Hepatocyte (in vitro differentiated cells): ENCODE measurements at regions not wholly inside any gene's neighbourhood (a gene's known extent, or its start where the extent isn't known, plus 50 kb on each side); places are given as distances from the start of the nearest gene placed in this dataset.

Experiments used
- DNase-seq: peaks from one replicate; pipeline ENCODE4 v3.0.0-alpha.2; 2016; ENCODE audit warnings: low spot score
- H2AFZ ChIP-seq: fragments of 200-600 bp; sonication (generic); 2 replicates; pipeline ENCODE4 v1.6.0; 2016; ENCODE audit warnings: antibody characterized with exemption, mild to moderate bottlenecking
- H3K27ac ChIP-seq: fragments of 200-600 bp; sonication (generic); 2 replicates; pipeline ENCODE4 v1.5.1; 2016; ENCODE audit warnings: mild to moderate bottlenecking
- H3K27me3 ChIP-seq: fragments of 200-600 bp; sonication (generic); 2 replicates; pipeline ENCODE4 v1.6.1; 2016
- H3K36me3 ChIP-seq: fragments of 200-600 bp; sonication (generic); replicated peaks from 2 replicates; pipeline ENCODE4 v1.5.1; 2016; ENCODE audit warnings: low read depth; ENCODE audit not compliant: insufficient read depth
- H3K4me1 ChIP-seq: fragments of 200-600 bp; sonication (generic); 2 replicates; pipeline ENCODE4 v1.5.1; 2016; ENCODE audit warnings: mild to moderate bottlenecking, moderate library complexity; ENCODE audit not compliant: insufficient read depth
- H3K4me2 ChIP-seq: fragments of 200-600 bp; sonication (generic); 2 replicates; pipeline ENCODE4 v1.6.0; 2016
- H3K4me3 ChIP-seq: fragments of 200-600 bp; sonication (generic); 2 replicates; pipeline ENCODE4 v1.5.1; 2016; ENCODE audit warnings: mild to moderate bottlenecking
- H3K79me2 ChIP-seq: fragments of 200-600 bp; sonication (generic); 2 replicates; pipeline ENCODE4 v1.6.0; 2017; ENCODE audit warnings: mild to moderate bottlenecking
- H3K9me2 ChIP-seq: fragments of 200-600 bp; sonication (generic); replicated peaks from 2 replicates; pipeline ENCODE4 v1.6.0; 2017; ENCODE audit warnings: mild to moderate bottlenecking; ENCODE audit not compliant: insufficient read depth
- H3K9me3 ChIP-seq: fragments of 200-600 bp; sonication (generic); 2 replicates; pipeline ENCODE4 v1.5.1; 2016; ENCODE audit warnings: low read depth, mild to moderate bottlenecking
- H4K20me1 ChIP-seq: fragments of 200-600 bp; sonication (generic); 2 replicates; pipeline ENCODE4 v1.6.0; 2016; ENCODE audit warnings: mild to moderate bottlenecking; ENCODE audit not compliant: insufficient read depth, poor library complexity, severe bottlenecking
- EZH2 ChIP-seq: fragments of 200-600 bp; sonication (generic); IDR thresholded peaks from 2 replicates; pipeline ENCODE4 v1.6.1; 2016; ENCODE audit warnings: antibody characterized with exemption, mild to moderate bottlenecking, borderline replicate concordance
- EZH2phosphoT487 ChIP-seq: fragments of 200-600 bp; sonication (generic); IDR thresholded peaks from one replicate; pipeline ENCODE4 v1.6.1; 2018; ENCODE audit warnings: antibody characterized with exemption, mild to moderate bottlenecking, low read depth, moderate library complexity; ENCODE audit not compliant: unreplicated experiment, severe bottlenecking
- WGBS: methylation state at CpG from one replicate; pipeline ENCODE4 v1.1.6; 2016; ENCODE audit warnings: low lambda C conversion rate; ENCODE audit errors: missing lambda C conversion rate; 5-methylcytosine and 5-hydroxymethylcytosine counted together
- TF ChIP-seq, protein P1 (sequence below): fragments of 200-600 bp; sonication (generic); IDR thresholded peaks from 2 replicates; pipeline ENCODE4 v1.5.1; 2016; ENCODE audit warnings: antibody characterized with exemption, mild to moderate bottlenecking; ENCODE audit not compliant: poor library complexity

GRCh38 chrX:14389682-14390081, 139.7 kb upstream of the GLRA2 start:
- no peaks in the 10 kb centered on the region for H4K20me1 ChIP-seq
- H3K27ac ChIP-seq, result no peak overlapping the region
- 76% methylated on average over 4 of the region's 4 CpGs for WGBS
- no peak for DNase-seq
- H3K9me3 ChIP-seq, result no peaks in the 10 kb centered on the region
- no peaks in the 10 kb centered on the region for H3K27me3 ChIP-seq
- TF ChIP-seq EZH2phosphoT487 (no peak), EZH2 (no peak)
- TF ChIP-seq, protein P1, sequence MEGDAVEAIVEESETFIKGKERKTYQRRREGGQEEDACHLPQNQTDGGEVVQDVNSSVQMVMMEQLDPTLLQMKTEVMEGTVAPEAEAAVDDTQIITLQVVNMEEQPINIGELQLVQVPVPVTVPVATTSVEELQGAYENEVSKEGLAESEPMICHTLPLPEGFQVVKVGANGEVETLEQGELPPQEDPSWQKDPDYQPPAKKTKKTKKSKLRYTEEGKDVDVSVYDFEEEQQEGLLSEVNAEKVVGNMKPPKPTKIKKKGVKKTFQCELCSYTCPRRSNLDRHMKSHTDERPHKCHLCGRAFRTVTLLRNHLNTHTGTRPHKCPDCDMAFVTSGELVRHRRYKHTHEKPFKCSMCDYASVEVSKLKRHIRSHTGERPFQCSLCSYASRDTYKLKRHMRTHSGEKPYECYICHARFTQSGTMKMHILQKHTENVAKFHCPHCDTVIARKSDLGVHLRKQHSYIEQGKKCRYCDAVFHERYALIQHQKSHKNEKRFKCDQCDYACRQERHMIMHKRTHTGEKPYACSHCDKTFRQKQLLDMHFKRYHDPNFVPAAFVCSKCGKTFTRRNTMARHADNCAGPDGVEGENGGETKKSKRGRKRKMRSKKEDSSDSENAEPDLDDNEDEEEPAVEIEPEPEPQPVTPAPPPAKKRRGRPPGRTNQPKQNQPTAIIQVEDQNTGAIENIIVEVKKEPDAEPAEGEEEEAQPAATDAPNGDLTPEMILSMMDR, result no peak
- no peak overlapping the region for H2AFZ ChIP-seq
- no peaks in the 10 kb centered on the region for H3K4me1 ChIP-seq
- H3K36me3 ChIP-seq, result no peaks in the 10 kb centered on the region
- no peaks in the 10 kb centered on the region for H3K79me2 ChIP-seq
- no peak overlapping the region for H3K4me3 ChIP-seq
- H3K4me2 ChIP-seq, result no peak overlapping the region
- no peaks in the 10 kb centered on the region for H3K9me2 ChIP-seq

DNA sequence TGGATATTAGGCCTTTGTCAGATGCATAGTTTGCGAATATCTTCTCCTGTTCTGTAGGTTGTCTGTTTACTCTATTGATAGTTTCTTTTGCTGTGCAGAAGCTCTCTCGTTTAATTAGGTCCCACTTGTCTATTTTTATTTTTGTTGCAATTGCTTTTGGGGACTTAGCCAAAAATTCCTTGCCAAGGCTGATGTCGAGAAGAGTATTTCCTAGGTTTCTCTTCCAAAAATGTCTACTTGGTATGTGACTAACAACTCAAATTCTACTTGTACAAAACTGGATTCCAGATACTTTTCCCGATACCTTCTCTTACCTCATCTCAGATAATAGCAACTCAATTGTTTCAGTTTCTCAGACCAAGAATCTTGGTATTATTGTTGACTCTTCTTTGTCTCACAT, 142.4 kb upstream of the GLRA2 start:
- Histone ChIP-seq H3K27me3 (no peaks in the 10 kb centered on the region), H3K9me3 (no peaks in the 10 kb centered on the region), H3K4me1 (no peaks in the 10 kb centered on the region), H2AFZ (no peak overlapping the region), H3K4me2 (no peak overlapping the region), H4K20me1 (no peaks in the 10 kb centered on the region), H3K27ac (no peak overlapping the region), H3K79me2 (no peaks in the 10 kb centered on the region), H3K4me3 (no peak overlapping the region), H3K9me2 (no peaks in the 10 kb centered on the region), H3K36me3 (no peaks in the 10 kb centered on the region)
- DNase-seq, result no peak
- WGBS, result 69% methylated on average over 4 of the region's 4 CpGs
- TF ChIP-seq EZH2 (no peak), EZH2phosphoT487 (no peak)
- TF ChIP-seq, protein P1, result no peak

- no peak for DNase-seq
- Histone ChIP-seq H3K9me3 (no peaks in the 10 kb centered on the region), H3K4me3 (no peak overlapping the region), H3K27me3 (no peaks in the 10 kb centered on the region), H3K4me2 (no peak overlapping the region), H4K20me1 (no peaks in the 10 kb centered on the region), H3K4me1 (no peaks in the 10 kb centered on the region), H3K79me2 (no peaks in the 10 kb centered on the region), H3K36me3 (no peaks in the 10 kb centered on the region), H3K9me2 (no peaks in the 10 kb centered on the region), H3K27ac (no peak overlapping the region), H2AFZ (no peak overlapping the region)
- TF ChIP-seq EZH2 (no peak), EZH2phosphoT487 (no peak)
- TF ChIP-seq, protein P1, result no peak
Measured at GRCh38 chrX:14380044-14380443, 149.3 kb upstream of the GLRA2 start.

DNA sequence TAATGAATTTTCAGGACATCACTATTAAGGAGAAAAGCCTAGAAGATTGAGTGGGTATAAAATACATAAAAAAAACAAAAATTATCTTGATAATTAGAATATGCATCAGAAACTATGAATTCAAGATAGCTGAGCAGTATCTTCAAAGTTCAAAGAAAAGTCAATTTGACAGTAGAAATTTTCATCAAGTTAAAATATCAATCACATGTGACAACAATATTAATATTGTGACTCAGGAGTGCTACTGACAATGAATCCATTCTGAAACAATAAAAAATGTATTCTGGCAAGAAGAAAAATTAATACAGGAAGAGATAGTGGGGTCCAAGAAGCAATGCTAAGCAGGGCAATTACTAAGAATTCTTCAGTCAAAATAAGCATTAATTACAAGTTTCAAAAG, 151.9 kb upstream of the GLRA2 start:
- no peak overlapping the region for H2AFZ ChIP-seq
- DNase-seq, result no peak
- no peaks in the 10 kb centered on the region for H3K9me3 ChIP-seq
- H3K79me2 ChIP-seq, result no peaks in the 10 kb centered on the region
- H3K9me2 ChIP-seq, result no peaks in the 10 kb centered on the region
- H4K20me1 ChIP-seq, result no peaks in the 10 kb centered on the region
- no peaks in the 10 kb centered on the region for H3K27me3 ChIP-seq
- no peak overlapping the region for H3K4me3 ChIP-seq
- TF ChIP-seq, protein P1, result no peak
- TF ChIP-seq EZH2 (no peak), EZH2phosphoT487 (no peak)
- no peaks in the 10 kb centered on the region for H3K4me1 ChIP-seq
- H3K36me3 ChIP-seq, result no peaks in the 10 kb centered on the region
- no peak overlapping the region for H3K4me2 ChIP-seq
- no peak overlapping the region for H3K27ac ChIP-seq
